Left forelimb (tissue), 1 donor: ENCODE measurements at regions not wholly inside any gene's neighbourhood (a gene's known extent, or its start where the extent isn't known, plus 50 kb on each side); places are given as distances from the start of the nearest gene placed in this dataset.
"Not testable (repeated sequence)": the region's sequence is repeated elsewhere in the genome, so short reads cannot be mapped to it uniquely, and the experiment has no call there.

Source experiments
- DNase-seq: peaks from one replicate; pipeline ENCODE4 v3.0.0-alpha.2; 2018; ENCODE audit warnings: low spot score

GRCh38 chr21:10100873-10101272 lies 420.5 kb upstream of the TPTE start:
- DNase-seq = not testable (repeated sequence)

GRCh38 chr21:10119342-10119741 lies 402.0 kb upstream of the TPTE start:
- not testable (repeated sequence) for DNase-seq

- peak; percentile 53 for DNase-seq
Observed at GRCh38 chr21:10119746-10120535, 401.4 kb upstream of the TPTE start.

GRCh38 chr21:10120536-10120934 lies 400.8 kb upstream of the TPTE start:
- DNase-seq = not testable (repeated sequence)

GRCh38 chr21:10120965-10121550 lies 400.3 kb upstream of the TPTE start:
- DNase-seq = not testable (repeated sequence)

- not testable (repeated sequence) for DNase-seq
Observed at GRCh38 chr21:10121816-10122455, 399.4 kb upstream of the TPTE start.

- DNase-seq = not testable (repeated sequence)
Observed at GRCh38 chr21:10122801-10123507, 398.4 kb upstream of the TPTE start.

- DNase-seq = not testable (repeated sequence)
Observed at GRCh38 chr21:10123508-10123885, 397.9 kb upstream of the TPTE start.

GRCh38 chr21:10125616-10126015 lies 395.8 kb upstream of the TPTE start:
- DNase-seq = not testable (repeated sequence)

GRCh38 chr21:10134119-10134518 lies 387.3 kb upstream of the TPTE start:
- not testable (repeated sequence) for DNase-seq

GRCh38 chr21:10135879-10136278 lies 385.5 kb upstream of the TPTE start:
- DNase-seq = not testable (repeated sequence)

GRCh38 chr21:10154178-10154577 lies 367.2 kb upstream of the TPTE start:
- not testable (repeated sequence) for DNase-seq
